NCI-H1417 treated with DMSO at 0.1 percent for 48 hours (cell line): ENCODE measurements at regions not wholly inside any gene's neighbourhood (a gene's known extent, or its start where the extent isn't known, plus 50 kb on each side); places are given as distances from the start of the nearest gene placed in this dataset.

Experiments
- DNase-seq: peaks from one replicate; lab custom pipeline; 2025; lab: John Stamatoyannopoulos, UW

GRCh38 chr17:77432034-77432661 is 291.4 kb downstream of the SEC14L1 start:
- no peak for DNase-seq

- no peak for DNase-seq
Measured at GRCh38 chr17:77432742-77433141, 292.0 kb downstream of the SEC14L1 start.

- no peak for DNase-seq
Measured at GRCh38 chr17:77433385-77434135, 292.8 kb downstream of the SEC14L1 start.

- DNase-seq = no peak
Measured at GRCh38 chr17:77434136-77435114, 293.7 kb downstream of the SEC14L1 start.

- DNase-seq = no peak
Measured at GRCh38 chr17:77435272-77436057, 294.7 kb downstream of the SEC14L1 start.

- DNase-seq = no peak
Measured at GRCh38 chr17:77436058-77436442, 295.3 kb downstream of the SEC14L1 start.

- DNase-seq = no peak
Measured at GRCh38 chr17:77436481-77436880, 295.7 kb downstream of the SEC14L1 start.

GRCh38 chr17:77437017-77437416 is 296.2 kb downstream of the SEC14L1 start:
- DNase-seq = no peak

- DNase-seq = no peak
Measured at GRCh38 chr17:77437747-77438146, 297.0 kb downstream of the SEC14L1 start.

GRCh38 chr17:77438241-77439188 is 297.7 kb downstream of the SEC14L1 start:
- no peak for DNase-seq

GRCh38 chr17:77439189-77440018 is 298.6 kb downstream of the SEC14L1 start:
- no peak for DNase-seq

GRCh38 chr17:77440560-77440981 is 299.8 kb downstream of the SEC14L1 start:
- no peak for DNase-seq

- DNase-seq = no peak
Measured at GRCh38 chr17:77441130-77441920, 300.6 kb downstream of the SEC14L1 start.

GRCh38 chr17:77441940-77442339 is 301.2 kb downstream of the SEC14L1 start:
- DNase-seq = no peak

GRCh38 chr17:77442976-77443747 is 302.4 kb downstream of the SEC14L1 start:
- DNase-seq = no peak

- DNase-seq = no peak
Measured at GRCh38 chr17:77443748-77444260, 303.0 kb downstream of the SEC14L1 start.

- no peak for DNase-seq
Measured at GRCh38 chr17:77444628-77444983, 303.8 kb downstream of the SEC14L1 start.
